ENCODE measurements at regions not wholly inside any gene's neighbourhood (a gene's known extent, or its start where the extent isn't known, plus 50 kb on each side); places are given as distances from the start of the nearest gene placed in this dataset.

DNA sequence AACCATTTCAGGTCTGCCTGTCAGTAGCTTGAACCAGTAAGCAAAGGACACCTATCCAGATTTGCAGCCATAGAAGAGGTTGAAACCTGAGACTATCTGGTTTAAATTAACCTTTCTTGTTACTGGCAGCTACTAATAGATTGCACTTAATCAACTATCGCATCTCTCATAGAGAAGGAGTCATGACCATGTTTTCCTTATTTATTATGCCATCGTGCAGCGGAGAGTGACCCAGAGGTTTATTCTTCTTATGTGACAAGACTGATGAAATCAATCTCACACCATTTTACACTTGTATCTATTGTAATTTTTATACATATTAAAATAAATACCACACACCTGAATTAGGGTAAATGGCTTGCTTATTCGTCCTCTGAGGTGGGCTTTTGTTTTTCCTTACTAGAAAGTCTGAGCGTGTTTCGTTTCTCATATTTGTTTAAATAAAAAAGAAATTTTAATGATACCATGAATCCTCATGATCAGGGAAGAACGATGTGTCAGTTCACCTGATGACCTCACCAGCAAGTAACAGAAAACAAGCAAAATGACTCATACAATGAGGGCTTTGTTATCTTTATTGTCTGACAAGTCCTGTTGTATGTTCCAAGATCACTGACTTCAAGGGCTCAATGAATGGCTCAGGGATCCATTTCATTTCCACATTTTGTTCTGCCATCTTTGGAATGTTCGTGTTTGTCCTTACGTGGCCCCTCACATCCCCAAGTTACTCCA, 379.5 kb upstream of the DPH6 start:
- TF ChIP-seq CTCF (IDR thresholded peaks at IDR 0.05; ENCODE audit: borderline replicate concordance, extremely low read depth, low read length, poor library complexity, severe bottlenecking) (no peak), EZH2 (IDR thresholded peaks at IDR 0.05; ENCODE audit: borderline replicate concordance, low read depth, low read length, severe bottlenecking) (no peak)

Measured in DND-41 (cell line).